ENCODE measurements at regions not wholly inside any gene's neighbourhood (a gene's known extent, or its start where the extent isn't known, plus 50 kb on each side); places are given as distances from the start of the nearest gene placed in this dataset.

DNA sequence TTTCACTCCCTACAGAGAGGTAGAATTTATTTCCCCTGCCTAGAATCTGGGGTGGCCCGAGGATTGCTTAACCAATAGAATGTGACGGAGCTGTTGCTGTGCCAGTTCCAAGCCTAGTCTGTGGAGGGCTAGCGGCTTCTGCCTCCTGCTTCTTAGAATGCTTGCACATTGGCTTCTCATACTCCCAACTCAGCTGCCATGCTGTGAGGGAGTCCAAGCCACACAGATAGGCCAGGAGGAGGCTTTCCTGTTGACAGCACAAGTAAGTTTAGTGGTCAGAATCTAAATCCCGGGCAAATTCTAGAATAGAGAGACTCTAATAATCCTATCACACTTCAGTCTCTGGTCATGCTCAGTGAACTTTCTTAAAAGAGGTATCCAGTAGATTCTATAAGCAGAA is 57.5 kb upstream of the SNRPB2 start:
- TF ChIP-seq POLR2AphosphoS5 (IDR thresholded peaks at IDR 0.05) (no peak), EZH2 (IDR thresholded peaks at IDR 0.05; ENCODE audit: borderline replicate concordance, insufficient read depth, low read length, poor library complexity, severe bottlenecking) (no peak)
- TF ChIP-seq, protein P1, sequence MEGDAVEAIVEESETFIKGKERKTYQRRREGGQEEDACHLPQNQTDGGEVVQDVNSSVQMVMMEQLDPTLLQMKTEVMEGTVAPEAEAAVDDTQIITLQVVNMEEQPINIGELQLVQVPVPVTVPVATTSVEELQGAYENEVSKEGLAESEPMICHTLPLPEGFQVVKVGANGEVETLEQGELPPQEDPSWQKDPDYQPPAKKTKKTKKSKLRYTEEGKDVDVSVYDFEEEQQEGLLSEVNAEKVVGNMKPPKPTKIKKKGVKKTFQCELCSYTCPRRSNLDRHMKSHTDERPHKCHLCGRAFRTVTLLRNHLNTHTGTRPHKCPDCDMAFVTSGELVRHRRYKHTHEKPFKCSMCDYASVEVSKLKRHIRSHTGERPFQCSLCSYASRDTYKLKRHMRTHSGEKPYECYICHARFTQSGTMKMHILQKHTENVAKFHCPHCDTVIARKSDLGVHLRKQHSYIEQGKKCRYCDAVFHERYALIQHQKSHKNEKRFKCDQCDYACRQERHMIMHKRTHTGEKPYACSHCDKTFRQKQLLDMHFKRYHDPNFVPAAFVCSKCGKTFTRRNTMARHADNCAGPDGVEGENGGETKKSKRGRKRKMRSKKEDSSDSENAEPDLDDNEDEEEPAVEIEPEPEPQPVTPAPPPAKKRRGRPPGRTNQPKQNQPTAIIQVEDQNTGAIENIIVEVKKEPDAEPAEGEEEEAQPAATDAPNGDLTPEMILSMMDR (IDR thresholded peaks at IDR 0.05; ENCODE audit: poor library complexity, severe bottlenecking): no peak

Data from neural cell (in vitro differentiated cells).